ENCODE measurements at regions not wholly inside any gene's neighbourhood (a gene's known extent, or its start where the extent isn't known, plus 50 kb on each side); places are given as distances from the start of the nearest gene placed in this dataset.

- BruUV-seq (replicated peaks) = no TSS peak
- no peak for ATAC-seq
- Histone ChIP-seq H3K4me1 (ENCODE audit: insufficient read depth, low read length) (no peaks in the 10 kb centered on the region), H3K4me2 (ENCODE audit: low read length) (no peak overlapping the region), H2AFZ (ENCODE audit: low read length) (no peak overlapping the region), H3K27ac (ENCODE audit: low read length) (no peak overlapping the region), H3K36me3 (ENCODE audit: low read depth, low read length) (no peaks in the 10 kb centered on the region), H3K4me3 (ENCODE audit: low read length) (no peak overlapping the region), H3K9me3 (ENCODE audit: low read length) (no peaks in the 10 kb centered on the region), H3K9ac (ENCODE audit: low read length) (no peak overlapping the region), H3F3A (ENCODE audit: low read length, unreplicated experiment) (no peaks in the 10 kb centered on the region), H3K9me2 (replicated peaks; ENCODE audit: low read length) (no peaks in the 10 kb centered on the region), H3K27me3 (ENCODE audit: low read length) (no peaks in the 10 kb centered on the region), H4K20me1 (ENCODE audit: low read length) (no peaks in the 10 kb centered on the region), H3K79me2 (ENCODE audit: low read length) (no peaks in the 10 kb centered on the region)
- TF ChIP-seq EZH2phosphoT487 (IDR thresholded peaks at IDR 0.05; ENCODE audit: borderline replicate concordance, low read length) = no peak
- peak; percentile 58; the same call in 1 of the 2 replicates for TF ChIP-seq CTCF (conservative IDR thresholded peaks at IDR 0.05; ENCODE audit: low read depth, low read length)
- peak; percentile 37 for DNase-seq
- intact Hi-C loops (cut with micrococcal nuclease) = no loop called here
- CTCF ChIA-PET = no interaction called here
- POLR2A ChIA-PET (ENCODE audit: unreplicated experiment) = no interaction called here
Observed at GRCh38 chrX:39133971-39134370, 332.7 kb downstream of the MID1IP1 start.

DNA sequence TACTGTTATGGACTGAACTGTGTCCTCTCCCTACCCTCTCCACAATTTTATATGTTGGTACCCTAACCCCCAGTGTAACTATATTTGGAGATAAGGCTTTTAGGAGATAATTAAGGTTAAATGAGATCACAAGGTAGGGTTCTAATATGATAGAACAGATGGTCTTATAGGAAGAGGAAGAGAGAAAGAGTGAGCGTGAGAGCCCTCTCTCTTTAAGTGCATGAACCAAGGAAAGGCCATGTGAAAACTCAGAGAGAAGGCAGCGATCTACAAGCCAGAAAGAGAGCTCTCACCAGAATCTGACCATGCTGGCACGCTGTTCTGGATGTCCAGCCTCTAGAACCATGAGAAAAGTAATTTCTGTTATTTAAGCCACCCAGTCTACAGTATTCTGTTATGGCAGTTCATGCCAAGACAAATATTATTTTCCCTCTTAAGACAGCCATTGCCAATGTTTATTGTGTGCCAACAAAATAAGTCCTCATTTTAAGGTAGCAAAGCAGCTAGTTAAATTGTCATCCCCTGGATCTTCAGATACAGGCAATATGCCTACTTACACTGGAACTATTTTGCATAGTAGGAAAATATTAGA lies 336.2 kb downstream of the MID1IP1 start:
- POLR2A ChIA-PET (ENCODE audit: unreplicated experiment) = no interaction called here
- no peaks in the 10 kb centered on the region for H3K4me1 ChIP-seq (ENCODE audit: insufficient read depth, low read length)
- H3K36me3 ChIP-seq (ENCODE audit: low read depth, low read length) = no peaks in the 10 kb centered on the region
- H4K20me1 ChIP-seq (ENCODE audit: low read length) = no peaks in the 10 kb centered on the region
- ATAC-seq (no peak), DNase-seq (no peak)
- H3K9ac ChIP-seq (ENCODE audit: low read length) = no peak overlapping the region
- no peak overlapping the region for H3K27ac ChIP-seq (ENCODE audit: low read length)
- TF ChIP-seq CTCF (conservative IDR thresholded peaks at IDR 0.05; ENCODE audit: low read depth, low read length) (no peak), EZH2 (IDR thresholded peaks at IDR 0.05; ENCODE audit: low read length, unreplicated experiment) (no peak)
- no peaks in the 10 kb centered on the region for H3F3A ChIP-seq (ENCODE audit: low read length, unreplicated experiment)
- H3K27me3 ChIP-seq (ENCODE audit: low read length) = no peaks in the 10 kb centered on the region
- intact Hi-C loops (cut with micrococcal nuclease) = no loop called here
- H3K9me2 ChIP-seq (replicated peaks; ENCODE audit: low read length) = no peaks in the 10 kb centered on the region
- no peak overlapping the region for H3K4me3 ChIP-seq (ENCODE audit: low read length)
- H2AFZ ChIP-seq (ENCODE audit: low read length) = no peak overlapping the region
- no peak overlapping the region for H3K4me2 ChIP-seq (ENCODE audit: low read length)
- CTCF ChIA-PET = no interaction called here
- H3K9me3 ChIP-seq (ENCODE audit: low read length) = no peaks in the 10 kb centered on the region
- H3K79me2 ChIP-seq (ENCODE audit: low read length) = no peaks in the 10 kb centered on the region
- no TSS peak for BruUV-seq (replicated peaks)

DNA sequence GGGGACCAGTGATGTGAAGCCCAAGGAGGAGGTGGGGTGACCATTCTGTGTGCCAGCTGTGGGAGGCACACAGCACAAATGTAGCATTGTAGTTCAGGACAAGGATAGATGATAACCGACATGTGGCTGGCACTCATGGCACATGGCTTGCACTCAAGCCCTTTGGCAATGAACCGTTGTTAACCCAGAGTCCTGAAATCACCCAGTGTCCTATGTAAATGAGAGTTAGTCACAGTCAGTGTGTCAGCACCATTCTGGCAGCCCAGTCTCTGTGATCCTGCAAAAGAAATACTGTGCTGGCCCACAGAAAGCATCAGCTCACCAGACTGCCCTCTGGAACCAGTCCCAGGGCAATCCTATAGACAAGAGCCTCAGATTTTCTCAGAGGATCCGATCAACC lies 339.3 kb downstream of the MID1IP1 start:
- intact Hi-C loops (cut with micrococcal nuclease) = no loop called here
- ATAC-seq (no peak), DNase-seq (no peak)
- Histone ChIP-seq H2AFZ (ENCODE audit: low read length) (no peak overlapping the region), H3K36me3 (ENCODE audit: low read depth, low read length) (no peaks in the 10 kb centered on the region), H3K9ac (ENCODE audit: low read length) (no peak overlapping the region), H3K27ac (ENCODE audit: low read length) (no peak overlapping the region), H3K4me1 (ENCODE audit: insufficient read depth, low read length) (no peaks in the 10 kb centered on the region), H3K9me2 (replicated peaks; ENCODE audit: low read length) (no peaks in the 10 kb centered on the region), H3K4me3 (ENCODE audit: low read length) (no peak overlapping the region), H3K27me3 (ENCODE audit: low read length) (no peaks in the 10 kb centered on the region), H3K4me2 (ENCODE audit: low read length) (no peak overlapping the region), H3K79me2 (ENCODE audit: low read length) (no peaks in the 10 kb centered on the region), H3K9me3 (ENCODE audit: low read length) (no peaks in the 10 kb centered on the region), H4K20me1 (ENCODE audit: low read length) (no peaks in the 10 kb centered on the region), H3F3A (ENCODE audit: low read length, unreplicated experiment) (no peaks in the 10 kb centered on the region)
- TF ChIP-seq CTCF (conservative IDR thresholded peaks at IDR 0.05; ENCODE audit: low read depth, low read length) (no peak), EZH2 (IDR thresholded peaks at IDR 0.05; ENCODE audit: low read length, unreplicated experiment) (no peak), EZH2phosphoT487 (IDR thresholded peaks at IDR 0.05; ENCODE audit: borderline replicate concordance, low read length) (no peak)
- ChIA-PET POLR2A (ENCODE audit: unreplicated experiment) (no interaction called here), CTCF (no interaction called here)
- no TSS peak for BruUV-seq (replicated peaks)
